GM12878 (cell line): ENCODE measurements at regions not wholly inside any gene's neighbourhood (a gene's known extent, or its start where the extent isn't known, plus 50 kb on each side); places are given as distances from the start of the nearest gene placed in this dataset.

Experiments used
- CHD2 ChIP-seq: IDR thresholded peaks from 2 replicates; pipeline ENCODE4 v1.6.1; 2011; ENCODE audit warnings: low read depth, low read length, improper control_type of control experiment, borderline replicate concordance
- GABPA ChIP-seq: IDR thresholded peaks from 2 replicates; pipeline ENCODE4 v1.6.1; 2014; ENCODE audit warnings: antibody characterized with exemption, low read depth, mild to moderate bottlenecking, inconsistent platforms
- NFYA ChIP-seq: IDR thresholded peaks from 2 replicates; pipeline ENCODE4 v1.6.1; 2011; ENCODE audit warnings: low read depth, mild to moderate bottlenecking, low read length, improper control_type of control experiment, borderline replicate concordance
- POLR2A ChIP-seq: IDR thresholded peaks from 2 replicates; pipeline ENCODE4 v1.6.1; 2011; ENCODE audit warnings: low read depth, mild to moderate bottlenecking, low read length
- SP1 ChIP-seq: IDR thresholded peaks from one replicate; pipeline ENCODE4 v1.6.1; 2011; ENCODE audit warnings: low read depth, low read length
- TAF1 ChIP-seq: IDR thresholded peaks from 2 replicates; pipeline ENCODE4 v1.6.1; 2011; ENCODE audit warnings: mild to moderate bottlenecking, low read depth, low read length, borderline replicate concordance
- TF ChIP-seq, protein P1 (sequence below), 3 experiments: IDR thresholded peaks in 2 of 3; conservative IDR thresholded peaks in 1 of 3; 2 replicates each; pipeline ENCODE4 v1.5.1; 2011; ENCODE audit warnings: low read depth in 3 of 3, low read length in 3 of 3, mild to moderate bottlenecking in 3 of 3, control low read depth in 2 of 3, moderate library complexity in 2 of 3, inconsistent platforms in 1 of 3, mixed read lengths in 1 of 3; ENCODE audit not compliant: control insufficient read depth in 2 of 3, insufficient read depth in 1 of 3; ENCODE audit errors: extremely low read depth in 1 of 3

- no peak for TF ChIP-seq TAF1
- no peak for TF ChIP-seq POLR2A
- TF ChIP-seq GABPA, result no peak
- no peak for TF ChIP-seq CHD2
- no peak for TF ChIP-seq NFYA
- TF ChIP-seq, protein P1, sequence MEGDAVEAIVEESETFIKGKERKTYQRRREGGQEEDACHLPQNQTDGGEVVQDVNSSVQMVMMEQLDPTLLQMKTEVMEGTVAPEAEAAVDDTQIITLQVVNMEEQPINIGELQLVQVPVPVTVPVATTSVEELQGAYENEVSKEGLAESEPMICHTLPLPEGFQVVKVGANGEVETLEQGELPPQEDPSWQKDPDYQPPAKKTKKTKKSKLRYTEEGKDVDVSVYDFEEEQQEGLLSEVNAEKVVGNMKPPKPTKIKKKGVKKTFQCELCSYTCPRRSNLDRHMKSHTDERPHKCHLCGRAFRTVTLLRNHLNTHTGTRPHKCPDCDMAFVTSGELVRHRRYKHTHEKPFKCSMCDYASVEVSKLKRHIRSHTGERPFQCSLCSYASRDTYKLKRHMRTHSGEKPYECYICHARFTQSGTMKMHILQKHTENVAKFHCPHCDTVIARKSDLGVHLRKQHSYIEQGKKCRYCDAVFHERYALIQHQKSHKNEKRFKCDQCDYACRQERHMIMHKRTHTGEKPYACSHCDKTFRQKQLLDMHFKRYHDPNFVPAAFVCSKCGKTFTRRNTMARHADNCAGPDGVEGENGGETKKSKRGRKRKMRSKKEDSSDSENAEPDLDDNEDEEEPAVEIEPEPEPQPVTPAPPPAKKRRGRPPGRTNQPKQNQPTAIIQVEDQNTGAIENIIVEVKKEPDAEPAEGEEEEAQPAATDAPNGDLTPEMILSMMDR (IDR thresholded peaks at IDR 0.05 in 2 of 3, conservative IDR thresholded peaks at IDR 0.05 in 1 of 3; ENCODE audit: control insufficient read depth in 2 of 3, extremely low read depth in 1 of 3, insufficient read depth in 1 of 3, low read depth in 3 of 3, low read length in 3 of 3), result no peak
- TF ChIP-seq SP1, result no peak
These were observed 68.7 kb downstream of the ACTL7B start for GRCh38 chr9:108786901-108787689.
